Ishikawa (cell line): ENCODE measurements at regions not wholly inside any gene's neighbourhood (a gene's known extent, or its start where the extent isn't known, plus 50 kb on each side); places are given as distances from the start of the nearest gene placed in this dataset.

Source experiments
- EP300 ChIP-seq: IDR thresholded peaks from 2 replicates; pipeline ENCODE4 v1.6.1; 2012; ENCODE audit warnings: borderline replicate concordance
- FOXM1 ChIP-seq: IDR thresholded peaks from 2 replicates; pipeline ENCODE4 v1.6.1; 2012; ENCODE audit warnings: low read depth, borderline replicate concordance
- RAD21 ChIP-seq: IDR thresholded peaks from 2 replicates; pipeline ENCODE4 v1.6.1; 2012; ENCODE audit warnings: low read depth
- TAF1 ChIP-seq: IDR thresholded peaks from 2 replicates; pipeline ENCODE4 v1.6.1; 2012; ENCODE audit warnings: low read depth, mild to moderate bottlenecking
- TEAD4 ChIP-seq: IDR thresholded peaks from 2 replicates; pipeline ENCODE4 v1.6.1; 2012

- TF ChIP-seq RAD21 (no peak), EP300 (no peak), TAF1 (no peak), TEAD4 (no peak), FOXM1 (no peak)
These were observed 1266.8 kb downstream of the BRD1 start for GRCh38 chr22:48560836-48561235.
